C4-2B (cell line): ENCODE measurements at regions not wholly inside any gene's neighbourhood (a gene's known extent, or its start where the extent isn't known, plus 50 kb on each side); places are given as distances from the start of the nearest gene placed in this dataset.

Source experiments
- H3K27ac ChIP-seq: fragments of 450-650 bp; 2 replicates; pipeline ENCODE4 v1.5.1; 2017
- CTCF ChIP-seq: fragments of 450-650 bp; conservative IDR thresholded peaks from 2 replicates; pipeline ENCODE4 v1.5.1; 2017; ENCODE audit warnings: mild to moderate bottlenecking
- ZFX ChIP-seq: fragments of 450-650 bp; IDR thresholded peaks from 2 replicates; pipeline ENCODE4 v1.6.1; 2017

GRCh38 chr2:492178-492577 lies 185.0 kb downstream of the TMEM18 start:
- no peak overlapping the region for H3K27ac ChIP-seq
- no peak for TF ChIP-seq ZFX
- TF ChIP-seq CTCF = no peak

DNA sequence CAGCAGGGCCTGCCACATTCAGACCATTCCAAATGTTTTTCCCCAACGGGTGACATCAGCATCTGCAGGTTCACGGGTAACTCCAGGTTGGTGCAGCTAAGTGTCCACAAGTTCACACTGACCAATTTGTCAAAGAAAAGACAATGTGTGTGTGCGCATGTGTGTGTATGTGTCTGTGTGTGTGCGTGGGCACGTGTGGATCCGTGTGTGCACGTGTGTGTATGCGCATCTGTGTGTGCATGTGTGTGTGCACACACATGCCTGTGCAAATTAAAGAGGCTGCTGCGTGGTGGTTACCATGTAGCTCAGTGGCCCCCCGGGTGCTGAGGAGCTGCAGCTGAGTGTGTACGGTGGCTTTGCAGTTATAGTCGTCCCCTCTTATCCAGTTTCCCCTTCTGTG lies 187.4 kb downstream of the TMEM18 start:
- no peak for TF ChIP-seq CTCF
- TF ChIP-seq ZFX = no peak
- no peak overlapping the region for H3K27ac ChIP-seq

DNA sequence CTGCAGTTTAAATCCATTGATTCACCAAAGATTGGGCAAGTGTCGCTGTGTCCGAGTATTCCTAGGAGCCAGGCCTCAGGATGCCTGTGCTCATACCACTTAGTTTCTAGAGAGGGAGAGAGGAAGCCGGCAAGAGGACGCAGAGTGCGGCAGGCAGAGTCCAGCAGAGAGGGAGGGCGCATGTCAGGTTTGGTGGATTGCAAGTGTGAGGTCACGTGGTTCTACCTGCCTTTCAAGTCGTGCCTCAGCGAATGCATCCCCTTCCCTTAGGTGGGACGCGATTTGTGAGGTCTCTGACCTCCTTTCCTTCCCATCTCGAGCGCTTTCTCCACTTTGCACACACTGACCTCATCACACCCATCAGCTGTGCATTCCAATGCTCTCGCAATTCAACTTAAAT lies 188.1 kb downstream of the TMEM18 start:
- no peak overlapping the region for H3K27ac ChIP-seq
- TF ChIP-seq CTCF (no peak), ZFX (no peak)

DNA sequence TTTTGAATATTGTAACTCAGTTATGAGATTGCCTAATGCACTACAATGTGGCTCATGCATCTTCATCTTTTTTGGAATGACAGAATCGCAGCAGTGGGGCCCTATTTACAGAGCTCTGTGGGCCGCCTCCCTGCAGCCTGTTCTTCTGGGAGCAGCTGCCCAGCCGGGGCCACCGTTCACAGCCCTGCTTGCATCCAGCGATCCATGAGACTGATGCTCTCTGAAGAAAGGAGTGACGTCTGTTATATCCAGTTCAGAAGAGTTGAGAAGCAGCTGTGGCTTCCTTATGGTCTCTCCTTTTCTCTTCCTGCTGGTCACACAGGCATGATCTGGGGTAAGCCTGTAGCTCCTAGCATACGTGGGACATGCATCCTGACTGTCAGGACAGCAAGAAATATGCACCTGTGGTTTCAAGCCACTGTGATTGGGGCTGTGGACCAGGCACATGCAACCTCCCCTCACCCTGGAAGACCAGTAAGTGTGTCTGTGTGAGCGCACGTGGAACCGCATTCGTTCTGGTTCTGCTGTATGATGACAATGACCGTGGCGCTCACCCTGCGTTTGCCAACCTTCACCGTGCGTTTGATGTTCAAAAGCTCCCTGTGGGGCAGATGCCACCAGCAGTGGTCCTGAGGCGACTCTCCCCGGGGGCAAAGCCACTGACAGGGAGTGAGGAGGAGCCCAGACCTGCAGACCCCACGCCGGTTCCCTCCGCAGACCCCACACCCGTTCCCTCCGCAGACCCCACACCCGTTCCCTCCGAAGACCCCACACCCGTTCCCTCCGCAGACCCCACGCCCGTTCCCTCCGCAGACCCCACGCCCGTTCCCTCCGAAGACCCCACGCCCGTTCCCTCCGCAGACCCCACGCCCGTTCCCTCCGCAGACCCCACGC lies 189.8 kb downstream of the TMEM18 start:
- H3K27ac ChIP-seq = no peak overlapping the region
- TF ChIP-seq CTCF = no peak
- no peak for TF ChIP-seq ZFX

GRCh38 chr2:486371-486770 lies 190.8 kb downstream of the TMEM18 start:
- TF ChIP-seq CTCF (no peak), ZFX (no peak)
- H3K27ac ChIP-seq = no peak overlapping the region

- H3K27ac ChIP-seq = no peak overlapping the region
- no peak for TF ChIP-seq CTCF
- no peak for TF ChIP-seq ZFX
These were observed 193.5 kb upstream of the ALKAL2 start for GRCh38 chr2:481388-481787.

DNA sequence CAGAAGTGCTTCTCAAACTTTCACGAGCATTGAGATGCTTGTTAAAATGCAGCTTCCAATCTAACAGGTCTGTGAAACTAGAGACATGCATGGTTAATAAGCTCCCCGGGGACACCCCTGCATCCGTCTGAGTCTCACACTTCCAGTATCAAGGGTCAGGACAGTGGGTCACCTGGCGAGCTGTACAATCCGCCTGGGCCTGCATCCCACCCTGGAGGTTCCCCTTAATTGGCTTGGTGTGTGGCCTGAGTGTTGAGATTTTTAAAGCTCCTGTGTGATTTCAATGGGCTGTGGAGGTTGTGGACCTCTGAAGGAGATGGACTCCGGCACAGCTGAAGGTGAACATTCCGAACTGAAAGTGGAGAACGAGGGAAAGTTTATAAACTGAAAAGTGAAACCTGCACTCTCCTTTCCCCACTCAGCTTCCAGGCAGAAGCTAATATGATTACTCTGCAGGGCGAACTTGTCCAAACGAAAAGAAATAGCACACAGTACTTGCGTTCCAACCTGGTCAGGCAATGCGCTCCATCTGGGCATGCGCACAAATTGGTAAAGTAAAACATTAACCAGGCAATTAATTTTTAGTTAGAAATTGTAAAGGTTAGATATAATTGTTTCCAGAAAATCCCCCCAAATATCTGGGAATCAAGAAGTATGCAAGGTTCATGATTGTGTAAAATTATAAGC lies 191.7 kb upstream of the ALKAL2 start:
- no peak overlapping the region for H3K27ac ChIP-seq
- no peak for TF ChIP-seq ZFX
- TF ChIP-seq CTCF = no peak
